Right hindlimb (tissue), 1 donor: ENCODE measurements at regions not wholly inside any gene's neighbourhood (a gene's known extent, or its start where the extent isn't known, plus 50 kb on each side); places are given as distances from the start of the nearest gene placed in this dataset.
"Not testable (repeated sequence)": the region's sequence is repeated elsewhere in the genome, so short reads cannot be mapped to it uniquely, and the experiment has no call there.

Experiments used
- DNase-seq: peaks from one replicate; pipeline ENCODE4 v3.0.0-alpha.2; 2018

DNA sequence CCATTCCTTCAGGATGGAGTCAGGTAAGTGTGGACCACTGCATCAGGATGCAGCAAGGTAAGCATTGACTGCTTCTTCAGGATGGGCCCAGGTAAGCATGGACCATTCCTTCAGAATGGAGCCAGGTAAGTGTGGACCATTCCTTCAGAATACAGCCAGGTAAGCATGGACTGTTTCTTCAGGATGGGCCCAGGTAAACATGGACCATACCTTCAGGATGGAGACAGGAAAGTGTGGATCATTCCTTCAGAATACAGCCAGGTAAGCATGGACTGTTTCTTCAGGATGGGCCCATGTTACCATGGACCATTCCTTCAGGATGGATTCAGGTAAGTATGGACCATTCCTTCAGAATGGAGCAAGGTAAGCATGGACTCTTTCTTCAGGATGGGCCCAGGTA, 89.4 kb upstream of the SPACA7 start:
- not testable (repeated sequence) for DNase-seq

GRCh38 chr13:112320303-112320702, 55.9 kb upstream of the SPACA7 start:
- DNase-seq = no peak

DNA sequence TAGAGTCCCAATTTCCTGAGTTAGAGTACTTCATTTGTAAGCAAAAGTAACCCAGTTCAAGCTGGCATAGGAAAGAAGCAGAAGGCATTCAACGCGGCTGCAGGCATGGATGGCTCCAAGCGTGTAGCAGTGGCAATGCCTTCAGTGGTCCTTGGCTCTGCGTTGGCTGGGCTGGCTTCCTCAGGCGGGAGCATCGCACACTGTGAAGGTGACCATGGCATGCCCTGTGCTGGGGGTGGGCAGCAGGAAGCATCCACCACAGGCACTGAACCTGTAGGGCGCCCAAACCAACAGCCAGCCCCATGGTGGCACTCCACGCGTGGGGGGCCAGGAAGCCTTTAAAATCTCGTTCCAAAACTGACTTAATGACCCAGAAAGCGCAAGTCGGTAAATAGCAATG, 53.6 kb upstream of the SPACA7 start:
- DNase-seq = no peak

- DNase-seq = no peak
Observed at GRCh38 chr13:112324116-112324515, 52.0 kb upstream of the SPACA7 start.

- DNase-seq = no peak
Observed at GRCh38 chr13:112325142-112325808, 50.9 kb upstream of the SPACA7 start.

- DNase-seq = peak; percentile 27
Observed at GRCh38 chr13:112325920-112326645, 50.1 kb upstream of the SPACA7 start.
